Upper lobe of left lung (tissue), 6 donors: ENCODE measurements at regions not wholly inside any gene's neighbourhood (a gene's known extent, or its start where the extent isn't known, plus 50 kb on each side); places are given as distances from the start of the nearest gene placed in this dataset.

Source experiments
- ATAC-seq, 2 donors: fragments of 200-7000 bp; cut with Tn5 transposase; one replicate each; pipeline ENCODE4 v1.9.1; 2022; ENCODE audit warnings: mild to moderate bottlenecking in 2 of 2, moderate library complexity in 2 of 2; ENCODE audit not compliant: low FRiP score in 2 of 2
- DNase-seq, 2 donors: peaks; one replicate each; pipeline ENCODE4 v3.0.0-alpha.2; 2019 to 2020
- H3K27ac ChIP-seq, 4 donors: fragments of 200-600 bp; sonication (generic); one replicate each; pipeline ENCODE4 v1.5.1; 2016 to 2019
- H3K27me3 ChIP-seq, 4 donors: fragments of 200-600 bp; sonication (generic); one replicate each; pipeline ENCODE4 v1.5.1; 2017 to 2019
- H3K36me3 ChIP-seq, 4 donors: fragments of 200-600 bp; sonication (generic); one replicate each; pipeline ENCODE4 v1.5.1; 2016 to 2019
- H3K4me1 ChIP-seq, 4 donors: fragments of 200-600 bp; sonication (generic); one replicate each; pipeline ENCODE4 v1.5.1; 2018 to 2019
- H3K4me3 ChIP-seq, 4 donors: fragments of 200-600 bp; sonication (generic); one replicate each; pipeline ENCODE4 v1.5.1; 2017 to 2019; ENCODE audit warnings: mild to moderate bottlenecking in 2 of 4, moderate library complexity in 1 of 4
- H3K9me3 ChIP-seq, 4 donors: fragments of 200-600 bp; sonication (generic); one replicate each; pipeline ENCODE4 v1.5.1; 2018 to 2019
- CTCF ChIP-seq, 6 experiments: fragments of 450-650 bp in 4 of 6; fragments of 200-600 bp in 2 of 6; sonication (generic) in 2 of 6; IDR thresholded peaks; one replicate each; pipeline ENCODE4 v1.5.1; 2016 to 2019; ENCODE audit warnings: antibody characterized with exemption in 6 of 6
- EP300 ChIP-seq, 4 donors: sonication (generic); formaldehyde crosslinking; IDR thresholded peaks; one replicate each; pipeline ENCODE4 v1.5.1; 2017; ENCODE audit warnings: antibody characterized with exemption in 4 of 4, control low read depth in 2 of 4
- POLR2A ChIP-seq, 4 donors: fragments of 450-650 bp; IDR thresholded peaks; one replicate each; pipeline ENCODE4 v1.5.1; 2016 to 2017; ENCODE audit warnings: antibody characterized with exemption in 4 of 4, mild to moderate bottlenecking in 2 of 4
- POLR2AphosphoS5 ChIP-seq, 2 donors: sonication (generic); formaldehyde crosslinking; IDR thresholded peaks; one replicate each; pipeline ENCODE4 v1.5.1; 2017; ENCODE audit warnings: antibody characterized with exemption in 2 of 2
- WGBS, 2 donors: methylation state at CpG; one replicate each; pipeline ENCODE4 v1.1.5; 2017 to 2018; 5-methylcytosine and 5-hydroxymethylcytosine counted together
- donor health status: DM: no; HTN: no; CAD: no; lungs with moderate emphysema.
- donor health status: DM: no; HTN: yes; CAD: no; lungs with severe emphysema.

GRCh38 chr10:83078645-83079044, 1060.7 kb upstream of the GHITM start:
- Histone ChIP-seq H3K27me3 (no peaks in the 10 kb centered on the region), H3K4me3 (no peak overlapping the region), H3K36me3 (no peaks in the 10 kb centered on the region), H3K9me3 (no peaks in the 10 kb centered on the region), H3K4me1 (no peaks in the 10 kb centered on the region), H3K27ac (no peak overlapping the region)
- 58 to 82% methylated on average over 3 of the region's 3 CpGs for whole genome bisulfite sequencing, 2 donors
- DNase-seq, result no peak
- no peak for ATAC-seq
- TF ChIP-seq POLR2AphosphoS5 (IDR thresholded peaks at IDR 0.05) (no peak), POLR2A (IDR thresholded peaks at IDR 0.05) (no peak), CTCF (IDR thresholded peaks at IDR 0.05) (no peak), EP300 (IDR thresholded peaks at IDR 0.05) (no peak)

GRCh38 chr10:83083831-83084230, 1055.5 kb upstream of the GHITM start:
- H3K36me3 ChIP-seq, result no peaks in the 10 kb centered on the region
- H3K27ac ChIP-seq, result no peak overlapping the region
- ATAC-seq, result no peak
- no peaks in the 10 kb centered on the region for H3K4me1 ChIP-seq
- no peak for DNase-seq
- TF ChIP-seq POLR2AphosphoS5 (IDR thresholded peaks at IDR 0.05), result no peak
- TF ChIP-seq EP300 (IDR thresholded peaks at IDR 0.05), result no peak
- TF ChIP-seq POLR2A (IDR thresholded peaks at IDR 0.05), result no peak
- TF ChIP-seq CTCF (IDR thresholded peaks at IDR 0.05), result no peak
- no peaks in the 10 kb centered on the region for H3K27me3 ChIP-seq
- no peak overlapping the region for H3K4me3 ChIP-seq
- H3K9me3 ChIP-seq, result no peaks in the 10 kb centered on the region

GRCh38 chr10:83089335-83089734, 1050.0 kb upstream of the GHITM start:
- Histone ChIP-seq H3K36me3 (no peaks in the 10 kb centered on the region), H3K27me3 (no peaks in the 10 kb centered on the region), H3K4me1 (no peaks in the 10 kb centered on the region), H3K9me3 (no peaks in the 10 kb centered on the region), H3K4me3 (no peak overlapping the region), H3K27ac (no peak overlapping the region)
- DNase-seq (no peak), ATAC-seq (no peak)
- WGBS, 2 donors, result 65% methylated on average over 3 of the region's 3 CpGs; no CpG with 5 or more reads in 1 of the 2 donors
- TF ChIP-seq POLR2AphosphoS5 (IDR thresholded peaks at IDR 0.05) (no peak), POLR2A (IDR thresholded peaks at IDR 0.05) (no peak), CTCF (IDR thresholded peaks at IDR 0.05) (no peak)

- no peak for ATAC-seq
- H3K36me3 ChIP-seq, result no peaks in the 10 kb centered on the region
- TF ChIP-seq POLR2A (IDR thresholded peaks at IDR 0.05), result no peak
- no peak for TF ChIP-seq EP300 (IDR thresholded peaks at IDR 0.05)
- no peak for TF ChIP-seq CTCF (IDR thresholded peaks at IDR 0.05)
- no peak for TF ChIP-seq POLR2AphosphoS5 (IDR thresholded peaks at IDR 0.05)
- DNase-seq, result no peak
- no peaks in the 10 kb centered on the region for H3K4me1 ChIP-seq
- no peak overlapping the region for H3K4me3 ChIP-seq
- no peak overlapping the region for H3K27ac ChIP-seq
- no peaks in the 10 kb centered on the region for H3K27me3 ChIP-seq
- 55 to 58% methylated on average over 3 of the region's 3 CpGs for WGBS, 2 donors
- no peaks in the 10 kb centered on the region for H3K9me3 ChIP-seq
These were observed 1034.7 kb upstream of the GHITM start for GRCh38 chr10:83104616-83105015.

- WGBS, 2 donors, result 61 to 64% methylated on average over 7 of the region's 7 CpGs
- peak; percentile 8 to 44 for DNase-seq
- Histone ChIP-seq H3K9me3 (peaks cover 0 to 16% (median 0%) of the 10 kb centered on the region in 4 donors), H3K27me3 (no peaks in the 10 kb centered on the region), H3K27ac (no peak overlapping the region), H3K4me1 (no peaks in the 10 kb centered on the region), H3K36me3 (no peaks in the 10 kb centered on the region), H3K4me3 (no peak overlapping the region)
- ATAC-seq, result peak; percentile 8 to 61
- TF ChIP-seq POLR2A (IDR thresholded peaks at IDR 0.05) (no peak), EP300 (IDR thresholded peaks at IDR 0.05) (no peak), CTCF (IDR thresholded peaks at IDR 0.05) (no peak), POLR2AphosphoS5 (IDR thresholded peaks at IDR 0.05) (no peak)
These were observed 1030.6 kb upstream of the GHITM start for GRCh38 chr10:83108565-83109333.
